ENCODE measurements at regions not wholly inside any gene's neighbourhood (a gene's known extent, or its start where the extent isn't known, plus 50 kb on each side); places are given as distances from the start of the nearest gene placed in this dataset.

DNA sequence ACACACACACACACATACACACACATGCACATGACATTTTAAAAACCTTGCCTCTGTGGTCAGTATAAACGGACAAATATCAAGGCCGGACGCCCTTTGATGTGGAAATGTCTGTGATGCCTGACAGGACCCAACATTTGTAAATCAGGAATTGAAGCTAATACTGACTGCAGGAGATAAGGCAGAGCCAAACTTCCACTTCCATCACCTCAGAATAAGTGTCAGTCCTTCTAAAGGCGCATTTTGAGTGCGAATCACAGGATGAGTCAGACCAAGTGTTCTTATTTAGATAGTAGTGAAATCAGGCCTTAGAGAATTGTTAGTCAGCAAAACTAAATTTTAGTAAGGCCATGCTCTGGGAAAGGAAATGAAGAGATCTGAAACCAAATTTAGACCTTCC lies 211.7 kb upstream of the LRATD1 start:
- TF ChIP-seq EZH2phosphoT487 (conservative IDR thresholded peaks at IDR 0.05; ENCODE audit: low read length): no peak
- TF ChIP-seq, protein P1, sequence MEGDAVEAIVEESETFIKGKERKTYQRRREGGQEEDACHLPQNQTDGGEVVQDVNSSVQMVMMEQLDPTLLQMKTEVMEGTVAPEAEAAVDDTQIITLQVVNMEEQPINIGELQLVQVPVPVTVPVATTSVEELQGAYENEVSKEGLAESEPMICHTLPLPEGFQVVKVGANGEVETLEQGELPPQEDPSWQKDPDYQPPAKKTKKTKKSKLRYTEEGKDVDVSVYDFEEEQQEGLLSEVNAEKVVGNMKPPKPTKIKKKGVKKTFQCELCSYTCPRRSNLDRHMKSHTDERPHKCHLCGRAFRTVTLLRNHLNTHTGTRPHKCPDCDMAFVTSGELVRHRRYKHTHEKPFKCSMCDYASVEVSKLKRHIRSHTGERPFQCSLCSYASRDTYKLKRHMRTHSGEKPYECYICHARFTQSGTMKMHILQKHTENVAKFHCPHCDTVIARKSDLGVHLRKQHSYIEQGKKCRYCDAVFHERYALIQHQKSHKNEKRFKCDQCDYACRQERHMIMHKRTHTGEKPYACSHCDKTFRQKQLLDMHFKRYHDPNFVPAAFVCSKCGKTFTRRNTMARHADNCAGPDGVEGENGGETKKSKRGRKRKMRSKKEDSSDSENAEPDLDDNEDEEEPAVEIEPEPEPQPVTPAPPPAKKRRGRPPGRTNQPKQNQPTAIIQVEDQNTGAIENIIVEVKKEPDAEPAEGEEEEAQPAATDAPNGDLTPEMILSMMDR (IDR thresholded peaks at IDR 0.05; ENCODE audit: insufficient read depth, low read length, poor library complexity, severe bottlenecking): no peak
